Dendritic cell treated with granulocyte-macrophage colony-stimulating factor and Interleukin-4, amounts not matched to agents 40 ng/mL and 50 ng/mL, for 4 days (primary cell): ENCODE measurements at regions not wholly inside any gene's neighbourhood (a gene's known extent, or its start where the extent isn't known, plus 50 kb on each side); places are given as distances from the start of the nearest gene placed in this dataset.

Experiments
- H3K27ac Mint-ChIP-seq: one replicate; pipeline ENCODE4 v1.8.0; 2022; ENCODE audit warnings: mild to moderate bottlenecking, mixed read lengths
- H3K27me3 Mint-ChIP-seq: one replicate; pipeline ENCODE4 v1.8.0; 2022; ENCODE audit warnings: mild to moderate bottlenecking, mixed read lengths
- H3K36me3 Mint-ChIP-seq: one replicate; pipeline ENCODE4 v1.8.0; 2022; ENCODE audit warnings: low read depth, mixed read lengths
- H3K4me1 Mint-ChIP-seq: one replicate; pipeline ENCODE4 v1.8.0; 2022; ENCODE audit warnings: low read depth, mixed read lengths
- H3K4me3 Mint-ChIP-seq: one replicate; pipeline ENCODE4 v1.8.0; 2022; ENCODE audit warnings: mild to moderate bottlenecking, moderate library complexity, mixed read lengths
- H3K9me3 Mint-ChIP-seq: one replicate; pipeline ENCODE4 v1.8.0; 2022; ENCODE audit warnings: mixed read lengths
- intact Hi-C: fragments of 100-400 bp; cut with micrococcal nuclease; formaldehyde crosslinking; loops from one replicate; pipeline ENCODE4 v1.15.0; 2022

- intact Hi-C loops = no loop called here
- H3K27me3 Mint-ChIP-seq = no peaks in the 10 kb centered on the region
- no peak overlapping the region for H3K4me3 Mint-ChIP-seq
- no peak overlapping the region for H3K27ac Mint-ChIP-seq
- peaks cover 6% of the 10 kb centered on the region for H3K36me3 Mint-ChIP-seq
- peaks cover 28% of the 10 kb centered on the region for H3K9me3 Mint-ChIP-seq
- no peaks in the 10 kb centered on the region for H3K4me1 Mint-ChIP-seq
These were observed 52.1 kb upstream of the RASGEF1B start for GRCh38 chr4:81523672-81524327.

GRCh38 chr4:81522711-81523110 lies 51.0 kb upstream of the RASGEF1B start:
- Mint-ChIP-seq H3K4me1 (no peaks in the 10 kb centered on the region), H3K27me3 (no peaks in the 10 kb centered on the region), H3K27ac (no peak overlapping the region), H3K9me3 (peaks cover 17% of the 10 kb centered on the region), H3K4me3 (no peak overlapping the region), H3K36me3 (peaks cover 3% of the 10 kb centered on the region)
- intact Hi-C loops = no loop called here

GRCh38 chr4:81521708-81522107 lies 50.0 kb upstream of the RASGEF1B start:
- intact Hi-C loops = no loop called here
- no peak overlapping the region for H3K4me3 Mint-ChIP-seq
- peaks cover 7% of the 10 kb centered on the region for H3K9me3 Mint-ChIP-seq
- no peak overlapping the region for H3K27ac Mint-ChIP-seq
- no peaks in the 10 kb centered on the region for H3K27me3 Mint-ChIP-seq
- no peaks in the 10 kb centered on the region for H3K36me3 Mint-ChIP-seq
- H3K4me1 Mint-ChIP-seq = no peaks in the 10 kb centered on the region
